ENCODE measurements at regions not wholly inside any gene's neighbourhood (a gene's known extent, or its start where the extent isn't known, plus 50 kb on each side); places are given as distances from the start of the nearest gene placed in this dataset.
A peak's percentile ranks its signal among the peaks of the same experiment; 100 is the strongest.
"Not testable (repeated sequence)": the region's sequence is repeated elsewhere in the genome, so short reads cannot be mapped to it uniquely, and the experiment has no call there.

GRCh38 chr5:159797261-159797970 is 118.9 kb upstream of the ADRA1B start:
- no peak for DNase-seq

- DNase-seq: no peak
Measured at GRCh38 chr5:159799701-159800100, 116.6 kb upstream of the ADRA1B start.

- DNase-seq: no peak
Measured at GRCh38 chr5:159800131-159800840, 116.0 kb upstream of the ADRA1B start.

- no peak for DNase-seq
Measured at GRCh38 chr5:159801303-159801702, 115.0 kb upstream of the ADRA1B start.

GRCh38 chr5:159802661-159803060 is 113.6 kb upstream of the ADRA1B start:
- DNase-seq: no peak

GRCh38 chr5:159804121-159804520 is 112.2 kb upstream of the ADRA1B start:
- DNase-seq: no peak

- no peak for DNase-seq
Measured at GRCh38 chr5:159805021-159805420, 111.3 kb upstream of the ADRA1B start.

- DNase-seq: not testable (repeated sequence)
Measured at GRCh38 chr5:159807135-159807534, 109.1 kb upstream of the ADRA1B start.

GRCh38 chr5:159807586-159807985 is 108.7 kb upstream of the ADRA1B start:
- no peak for DNase-seq

- no peak for DNase-seq
Measured at GRCh38 chr5:159811712-159812111, 104.6 kb upstream of the ADRA1B start.

GRCh38 chr5:159812759-159813158 is 103.5 kb upstream of the ADRA1B start:
- DNase-seq: not testable (repeated sequence)

GRCh38 chr5:159814222-159814621 is 102.1 kb upstream of the ADRA1B start:
- DNase-seq: no peak

GRCh38 chr5:159814805-159815585 is 101.3 kb upstream of the ADRA1B start:
- no peak for DNase-seq

GRCh38 chr5:159817262-159818029 is 98.8 kb upstream of the ADRA1B start:
- no peak for DNase-seq

- DNase-seq: no peak
Measured at GRCh38 chr5:159819591-159820411, 96.5 kb upstream of the ADRA1B start.

- no peak for DNase-seq
Measured at GRCh38 chr5:159820692-159821091, 95.6 kb upstream of the ADRA1B start.

GRCh38 chr5:159821461-159821940 is 94.8 kb upstream of the ADRA1B start:
- no peak for DNase-seq

GRCh38 chr5:159824188-159825161 is 91.8 kb upstream of the ADRA1B start:
- DNase-seq: no peak

GRCh38 chr5:159825551-159826051 is 90.7 kb upstream of the ADRA1B start:
- DNase-seq: peak; percentile 9
